EH (cell line): ENCODE measurements at regions not wholly inside any gene's neighbourhood (a gene's known extent, or its start where the extent isn't known, plus 50 kb on each side); places are given as distances from the start of the nearest gene placed in this dataset.
"Not testable (repeated sequence)": the region's sequence is repeated elsewhere in the genome, so short reads cannot be mapped to it uniquely, and the experiment has no call there.

Experiments used
- DNase-seq: peaks from one replicate; pipeline ENCODE4 v3.0.0-alpha.2; 2015; ENCODE audit warnings: low read depth

DNA sequence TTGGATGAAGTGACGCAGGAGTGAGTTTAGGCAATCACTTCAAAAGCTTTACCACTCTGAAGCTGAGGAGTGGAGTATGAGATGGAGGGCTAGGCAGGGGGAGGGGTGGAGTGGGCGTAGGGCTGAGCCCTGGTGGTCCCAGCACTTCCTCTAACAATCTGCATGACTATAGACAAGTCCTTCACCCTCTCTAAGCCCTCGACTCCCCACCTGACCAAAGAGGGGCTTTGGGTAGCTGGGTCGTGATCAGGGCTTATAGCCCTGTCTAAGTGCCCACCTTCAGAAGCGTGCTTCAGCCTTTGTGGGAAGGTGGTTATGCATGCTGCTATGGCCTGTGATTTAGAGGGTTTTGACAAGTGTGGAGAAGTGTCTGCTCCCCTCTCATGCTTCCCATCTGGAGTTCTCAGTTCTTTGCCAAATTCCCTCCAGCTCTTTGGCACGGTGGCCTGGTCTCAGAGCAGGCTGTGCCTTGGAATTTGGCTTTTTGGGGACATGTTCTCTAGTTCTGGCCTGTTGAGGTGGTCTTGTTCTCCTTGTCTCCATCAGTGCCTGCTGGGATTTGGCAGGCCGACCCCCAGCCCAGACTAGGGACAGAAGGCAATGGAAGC lies 53.0 kb downstream of the ACTBL2 start:
- no peak for DNase-seq

DNA sequence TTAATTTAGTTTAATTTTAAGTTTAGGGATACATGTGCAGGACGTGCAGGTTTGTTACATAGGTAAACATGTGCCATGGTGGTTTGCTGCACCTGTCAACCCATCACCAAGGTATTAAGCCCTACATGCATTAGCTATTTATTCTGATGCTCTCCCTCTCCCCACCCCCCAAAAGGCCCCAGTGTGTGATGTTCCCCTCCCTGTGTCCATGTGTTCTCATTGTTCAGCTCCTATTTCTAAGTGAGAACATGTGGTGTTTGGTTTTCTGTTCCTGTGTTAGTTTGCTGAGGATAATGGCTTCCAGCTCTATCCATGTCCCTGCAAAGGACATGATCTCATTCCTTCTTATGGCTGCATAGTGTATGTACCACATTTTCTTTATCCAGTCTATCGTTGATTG lies 53.6 kb downstream of the ACTBL2 start:
- DNase-seq: not testable (repeated sequence)

DNA sequence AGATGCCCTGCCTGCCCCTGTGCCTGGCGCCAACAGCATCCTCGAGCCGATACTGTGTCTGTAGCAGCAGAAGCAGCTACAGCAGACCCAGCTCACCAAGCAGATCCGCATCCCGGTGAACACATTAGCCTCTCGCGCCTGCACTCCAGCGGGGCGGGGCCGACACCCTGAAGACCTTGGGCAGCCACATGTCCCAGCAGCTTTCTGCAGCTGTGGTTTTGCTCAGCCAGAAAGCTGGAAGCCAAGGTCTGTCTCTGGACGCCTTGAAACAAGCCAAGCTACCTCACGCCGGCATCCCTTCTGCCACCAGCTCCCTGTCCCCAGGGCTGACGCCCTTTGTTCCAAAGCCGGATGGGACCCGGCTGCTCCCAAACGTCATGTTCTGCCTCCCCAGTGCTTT lies 59.6 kb downstream of the ACTBL2 start:
- no peak for DNase-seq

DNA sequence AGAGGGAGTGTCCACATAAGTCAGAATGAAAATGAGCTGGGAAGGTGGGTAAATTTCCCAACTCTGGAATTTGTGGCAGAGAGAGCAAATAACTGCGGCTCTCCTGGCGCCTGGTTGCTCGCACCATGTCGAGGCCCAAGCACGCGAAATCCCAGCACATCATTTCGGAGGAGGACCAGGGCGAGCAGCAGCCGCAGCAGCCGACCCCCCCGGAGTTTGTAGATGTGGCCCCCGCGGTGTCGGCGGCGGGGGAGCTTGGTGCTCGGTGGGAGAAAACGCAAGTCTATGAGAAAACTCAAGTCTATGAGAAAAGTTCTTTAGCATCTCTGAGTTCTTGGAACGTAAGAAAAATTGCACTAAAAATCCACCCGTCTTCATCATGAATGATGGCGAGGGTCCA lies 60.3 kb downstream of the ACTBL2 start:
- no peak for DNase-seq

DNA sequence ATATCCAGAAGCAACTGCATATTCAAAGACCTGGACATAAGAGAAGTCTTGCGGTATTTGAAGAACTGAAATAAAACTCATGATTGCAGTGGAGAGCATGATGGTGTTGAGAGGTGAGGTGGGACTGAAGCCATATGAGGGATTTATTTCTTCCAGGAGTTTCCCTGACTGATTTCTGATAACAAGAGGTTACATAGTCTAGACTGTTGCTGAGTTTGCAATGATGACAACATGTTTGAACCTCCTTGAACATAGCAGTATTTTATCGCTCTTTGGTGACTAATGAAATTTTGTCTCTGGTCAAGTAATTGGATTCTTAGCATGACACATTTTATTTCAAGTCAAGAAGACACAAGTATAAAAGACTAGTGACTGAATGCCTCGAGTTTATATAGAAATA lies 61.8 kb downstream of the ACTBL2 start:
- DNase-seq: no peak

DNA sequence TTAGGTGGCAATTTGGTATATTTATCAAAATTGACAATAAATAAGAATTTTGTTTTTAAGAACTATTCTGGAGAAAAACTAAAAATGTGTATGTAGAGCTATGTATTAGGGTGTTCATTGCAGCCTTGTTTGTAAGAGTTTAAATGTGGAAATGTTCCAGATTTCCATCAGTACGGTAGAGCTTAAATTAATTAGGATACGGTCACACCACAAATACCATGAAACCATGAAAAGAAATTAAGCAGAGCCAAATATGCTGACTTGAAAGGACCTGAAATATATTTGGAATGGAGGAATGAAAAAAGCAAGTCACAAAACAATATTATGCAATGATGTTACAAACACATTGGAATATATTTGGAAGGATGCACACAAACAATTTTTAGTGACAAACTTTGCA lies 64.6 kb downstream of the ACTBL2 start:
- no peak for DNase-seq

DNA sequence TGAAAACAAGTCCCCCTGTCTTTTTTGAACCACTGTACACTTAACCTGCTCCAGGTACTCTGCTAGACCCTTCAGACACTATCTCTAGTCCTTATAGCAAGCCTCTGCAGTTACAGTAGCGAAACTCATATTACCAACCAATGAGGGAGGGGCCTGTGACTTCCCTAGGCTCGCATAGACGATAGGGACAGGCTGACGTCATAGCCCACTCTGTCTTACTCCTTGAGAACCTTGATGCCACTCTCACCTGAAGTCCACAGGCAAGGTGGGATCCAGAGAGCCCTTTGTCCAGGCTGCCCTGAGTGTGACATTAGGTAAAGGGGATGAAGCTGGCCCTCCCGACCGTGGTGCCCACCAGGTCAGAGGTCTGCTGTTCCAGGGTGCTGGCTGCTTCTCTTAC lies 65.3 kb downstream of the ACTBL2 start:
- DNase-seq: no peak

DNA sequence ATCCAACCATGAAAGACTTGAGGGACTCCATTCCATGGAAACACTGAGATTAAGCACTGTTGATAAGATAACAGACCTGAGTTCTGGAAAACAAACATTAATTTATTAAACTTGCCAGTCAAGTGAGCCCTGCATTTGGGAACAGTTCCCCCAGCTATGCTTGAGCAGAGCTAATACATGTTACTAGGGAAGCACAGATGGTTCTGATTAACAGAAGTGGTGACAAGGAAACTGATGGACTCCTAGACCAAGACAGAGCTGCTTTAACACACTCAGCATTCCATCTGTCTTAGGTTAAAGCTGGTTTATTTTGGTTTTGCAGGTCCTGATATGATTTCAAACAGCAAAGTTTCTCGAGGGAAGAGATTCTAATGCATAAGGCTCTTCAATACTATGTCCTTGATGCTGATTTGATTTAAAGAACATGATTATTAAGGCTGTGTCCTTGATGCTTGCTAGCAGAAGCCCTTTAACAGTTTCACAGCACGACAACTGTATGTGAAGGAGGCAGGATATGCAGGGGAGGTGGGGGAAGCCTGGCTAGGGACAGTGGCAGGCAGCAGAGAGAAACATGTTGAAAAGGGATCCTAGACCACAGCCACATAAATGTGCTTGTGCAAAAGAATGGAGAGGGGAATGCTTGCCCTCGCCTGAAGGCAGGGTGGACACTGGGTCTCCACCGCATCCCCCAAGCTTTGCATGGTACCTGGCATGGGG lies 66.2 kb downstream of the ACTBL2 start:
- DNase-seq: peak; percentile 75

DNA sequence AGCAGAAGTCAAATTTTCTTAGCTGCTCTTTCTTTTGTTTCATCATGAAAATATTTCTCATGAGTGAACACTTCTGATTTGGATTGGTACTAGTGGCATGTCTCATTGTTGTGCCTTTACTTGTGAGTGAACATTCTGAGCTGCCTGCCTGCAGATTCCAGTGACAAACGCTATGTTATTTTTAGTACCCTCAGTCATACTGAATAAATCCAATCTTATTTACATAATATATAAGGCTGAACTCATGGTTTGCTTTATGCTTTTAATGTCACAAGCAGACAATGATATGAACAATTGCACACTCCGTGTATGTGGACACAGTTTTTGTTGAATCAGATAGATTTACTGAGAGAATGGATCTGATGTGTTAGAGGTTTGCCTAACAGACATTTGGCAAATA lies 67.8 kb downstream of the ACTBL2 start:
- DNase-seq: no peak

DNA sequence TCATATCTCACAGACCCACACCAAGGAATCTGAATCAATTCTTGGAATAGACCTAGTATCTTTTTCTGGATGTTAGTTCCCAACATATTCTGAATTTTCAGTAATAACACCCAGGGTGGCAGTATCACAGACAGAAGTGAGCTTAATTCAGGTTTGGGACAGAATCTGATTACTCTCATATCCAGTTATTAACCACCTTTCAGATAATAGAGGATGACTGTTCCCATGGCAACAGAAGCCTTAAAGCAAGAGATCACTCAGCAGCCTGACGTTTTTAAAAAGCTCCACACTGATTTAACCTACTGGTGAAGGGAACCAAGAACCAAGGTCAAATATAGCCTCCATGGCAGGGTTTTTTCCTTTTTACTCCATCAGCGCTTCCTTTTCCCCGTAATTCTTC lies 68.4 kb downstream of the ACTBL2 start:
- no peak for DNase-seq

DNA sequence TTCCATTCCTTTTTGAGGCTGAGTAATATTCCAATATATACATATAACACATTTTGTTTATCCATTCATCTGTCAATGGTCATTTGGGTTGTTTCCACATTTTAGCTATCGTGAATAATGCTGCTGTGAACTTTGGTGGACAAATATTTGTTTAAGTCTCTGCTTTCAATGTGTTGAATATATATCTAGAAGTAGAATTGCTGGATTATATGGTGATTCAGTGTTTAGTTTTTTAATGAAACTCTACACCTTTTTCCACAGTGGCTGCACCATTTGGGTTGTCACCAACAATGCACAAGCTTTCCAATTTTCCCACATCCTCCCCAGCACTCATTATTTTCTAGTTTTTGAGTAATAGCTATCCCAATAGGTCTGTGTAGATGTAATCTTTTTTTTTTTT lies 69.5 kb downstream of the ACTBL2 start:
- DNase-seq: no peak

DNA sequence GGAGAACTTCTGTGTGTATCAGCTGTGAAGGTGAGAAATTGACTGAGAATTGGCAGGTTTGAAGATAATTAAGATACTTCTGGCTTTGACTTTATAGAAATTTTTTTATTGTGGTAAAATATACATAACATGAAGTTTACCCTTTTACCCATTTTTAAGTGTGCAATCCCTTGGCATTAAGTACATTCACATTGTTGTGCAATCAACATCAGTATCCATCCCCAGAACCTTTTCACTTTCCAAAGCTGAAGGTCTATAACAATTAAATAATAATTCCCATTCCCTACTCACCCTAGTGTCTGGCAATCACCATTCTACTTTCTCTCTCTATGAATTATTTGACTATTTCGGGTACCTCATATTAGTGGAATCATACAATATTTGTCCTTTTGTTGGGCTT lies 69.9 kb downstream of the ACTBL2 start:
- DNase-seq: no peak

DNA sequence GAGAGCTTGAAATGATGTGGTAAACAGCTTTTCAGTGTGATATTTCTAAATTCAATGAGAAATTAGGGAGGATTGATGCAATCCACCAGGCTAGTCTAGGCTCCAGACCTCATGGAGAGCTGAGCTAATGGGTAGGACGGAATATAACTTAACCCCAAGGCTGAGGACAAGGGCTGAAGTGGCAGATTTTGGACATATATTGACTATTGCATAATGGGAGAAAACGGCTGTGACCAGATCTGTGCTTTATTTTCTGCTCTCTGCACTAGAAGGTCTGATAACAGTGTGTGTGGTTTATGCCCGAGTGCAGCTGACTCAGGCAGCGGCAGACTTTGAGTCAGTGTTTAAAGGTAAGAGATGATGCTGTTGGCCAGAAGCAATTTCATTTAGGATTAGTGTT lies 70.6 kb downstream of the ACTBL2 start:
- DNase-seq: no peak

DNA sequence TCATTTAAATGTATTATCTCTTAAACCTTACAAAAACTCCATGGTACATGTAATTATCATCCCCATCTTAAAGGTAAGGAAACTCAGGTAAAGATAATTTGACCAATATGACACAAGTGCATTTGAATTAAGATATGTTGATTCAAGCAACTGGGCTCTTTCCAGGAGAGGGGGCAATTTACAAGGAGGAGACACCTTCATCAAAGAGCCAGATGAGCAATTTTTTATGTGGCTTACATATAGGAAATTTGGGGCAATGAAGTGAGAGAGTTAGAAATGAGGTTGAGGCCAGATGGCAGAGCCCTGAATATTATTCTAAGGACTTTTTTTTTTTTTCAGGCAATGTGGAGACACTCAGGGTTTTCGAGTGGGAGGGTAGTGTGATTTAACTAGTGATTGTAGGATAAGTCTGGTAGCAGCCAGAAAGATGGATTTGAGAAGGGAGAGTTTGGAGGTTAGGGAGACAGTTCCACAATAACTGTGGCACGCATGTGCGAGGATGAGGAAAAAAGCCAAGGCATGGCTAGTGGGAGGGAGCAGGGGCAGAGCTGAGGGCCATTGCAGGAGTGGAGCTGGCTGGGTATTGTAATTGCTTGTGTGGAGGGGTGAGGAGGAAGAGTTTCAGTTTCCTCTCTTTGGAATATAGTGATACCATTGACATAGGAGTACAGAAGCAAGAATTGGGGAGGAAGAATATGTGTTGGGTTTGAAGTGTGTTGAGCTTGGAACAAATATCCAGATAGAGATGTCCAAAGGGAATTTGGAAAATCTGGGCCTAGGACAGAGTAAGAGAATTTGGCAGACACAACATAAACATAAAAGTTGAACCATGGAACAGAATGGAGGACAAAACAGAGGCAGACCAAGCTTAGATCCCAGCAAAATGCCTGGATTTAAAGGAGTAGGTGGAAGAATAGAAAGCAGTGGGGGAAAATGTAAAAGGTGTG lies 72.0 kb downstream of the ACTBL2 start:
- DNase-seq: no peak

DNA sequence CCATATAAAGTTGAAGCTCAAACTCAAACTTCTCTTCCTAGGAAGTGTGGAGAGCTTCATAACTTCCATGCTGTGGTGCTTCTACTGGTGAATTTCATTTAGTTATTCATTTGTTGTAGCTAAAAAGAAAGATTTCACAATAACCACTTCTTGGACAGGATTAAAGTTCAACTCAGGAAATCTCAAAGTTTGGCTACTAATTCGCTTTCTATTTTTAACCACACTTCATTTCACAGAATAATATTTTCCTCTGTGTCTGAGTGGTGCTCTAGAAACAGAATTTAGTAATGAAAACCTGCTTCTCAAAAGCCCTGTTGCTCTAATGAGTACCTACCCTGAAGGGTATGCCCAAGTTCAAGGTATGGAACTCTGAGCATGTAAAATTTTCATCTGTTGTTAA lies 73.9 kb downstream of the ACTBL2 start:
- peak; percentile 43 for DNase-seq

DNA sequence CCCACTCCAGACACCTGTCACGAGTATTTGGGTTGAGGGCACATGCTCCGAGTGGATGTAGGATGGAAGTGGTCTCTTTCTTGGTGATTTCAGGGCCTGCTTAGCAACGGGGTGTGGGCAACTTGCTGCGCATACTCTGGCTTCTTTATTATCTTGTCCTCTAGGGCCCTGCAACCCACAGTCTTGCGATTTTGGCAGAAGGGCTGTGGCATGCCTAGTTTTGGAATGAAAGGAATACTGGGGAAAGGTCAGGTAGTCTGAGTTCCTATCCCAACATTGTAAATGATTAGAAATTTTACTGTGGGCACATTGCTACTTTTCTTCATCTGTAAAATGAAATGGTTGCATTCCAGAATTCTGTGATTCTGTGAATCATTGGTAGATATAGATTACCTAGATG lies 74.3 kb downstream of the ACTBL2 start:
- no peak for DNase-seq

DNA sequence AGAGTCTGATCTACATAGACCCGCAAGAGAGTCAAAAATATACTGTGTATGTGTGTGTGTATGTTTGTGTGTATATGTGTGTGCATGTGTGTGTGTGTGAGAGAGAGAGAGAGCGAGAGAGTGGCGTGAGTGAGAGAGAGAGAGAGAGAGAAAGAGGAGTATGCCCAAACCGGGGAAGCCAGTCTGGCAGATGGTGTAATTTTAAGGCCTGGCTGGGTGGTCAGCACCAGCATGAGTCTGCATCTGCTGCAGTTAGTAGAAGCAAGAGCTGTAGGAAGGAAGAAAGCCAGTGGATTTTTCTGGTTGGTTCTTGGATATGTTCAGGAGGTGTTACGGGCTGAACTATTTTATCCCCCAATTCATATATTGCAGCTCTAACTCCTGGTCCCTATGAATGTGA lies 75.2 kb downstream of the ACTBL2 start:
- DNase-seq: no peak

DNA sequence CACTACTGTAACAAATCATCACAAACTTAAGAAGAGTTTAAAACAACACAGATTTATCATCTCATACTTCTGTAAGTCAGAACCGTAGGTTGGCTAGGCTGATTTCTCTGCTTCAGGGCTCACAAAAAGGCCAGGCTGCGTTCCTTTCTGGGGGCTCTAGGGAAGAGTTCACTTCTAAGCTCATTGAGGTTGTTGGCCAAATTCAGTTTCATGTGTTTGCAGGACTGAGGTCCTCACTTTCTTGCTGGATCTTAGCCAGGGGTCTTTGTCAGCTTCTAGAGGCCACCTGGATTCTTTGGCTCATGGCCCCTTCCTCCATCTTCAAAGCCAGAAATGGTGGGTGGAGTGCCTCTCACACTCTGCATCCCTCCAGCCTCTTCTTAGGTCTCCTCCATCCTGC lies 76.0 kb downstream of the ACTBL2 start:
- no peak for DNase-seq

DNA sequence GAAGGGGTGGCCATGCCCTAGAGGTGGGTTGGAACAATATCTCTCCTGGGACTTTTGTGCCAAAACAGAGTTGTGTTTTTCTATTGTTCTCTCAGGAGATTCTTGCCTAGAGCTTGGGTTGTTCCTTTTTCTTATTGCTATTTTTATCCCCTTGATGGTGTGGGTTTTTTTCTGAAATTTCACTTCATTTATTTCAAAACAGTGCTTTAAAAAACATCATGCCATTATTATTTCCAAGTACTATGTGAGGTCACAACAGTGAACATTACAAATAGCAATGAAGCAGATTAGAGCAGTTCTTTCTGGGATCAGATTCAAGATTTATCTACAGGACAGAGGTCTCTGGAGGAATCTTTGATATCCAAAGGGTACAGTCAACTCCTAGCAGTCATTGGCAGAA lies 76.6 kb downstream of the ACTBL2 start:
- no peak for DNase-seq

DNA sequence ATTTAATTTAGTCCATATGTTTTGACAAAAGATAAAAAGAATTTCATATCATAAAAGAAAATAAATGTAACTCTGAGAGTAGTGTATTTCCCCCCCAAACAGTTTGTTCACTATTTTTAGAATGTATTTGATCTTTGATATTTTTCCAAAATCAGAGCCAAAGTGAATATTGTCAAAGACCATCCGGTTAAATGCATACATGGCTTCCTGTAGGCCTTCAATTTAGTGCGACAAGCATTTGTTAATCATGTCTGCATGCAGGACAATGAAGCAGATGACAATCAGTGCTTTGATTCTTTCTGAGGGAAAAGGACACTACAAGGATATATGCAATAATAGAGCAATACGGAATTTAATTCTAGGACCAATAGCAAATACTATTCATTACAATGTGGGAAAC lies 79.8 kb downstream of the ACTBL2 start:
- no peak for DNase-seq

DNA sequence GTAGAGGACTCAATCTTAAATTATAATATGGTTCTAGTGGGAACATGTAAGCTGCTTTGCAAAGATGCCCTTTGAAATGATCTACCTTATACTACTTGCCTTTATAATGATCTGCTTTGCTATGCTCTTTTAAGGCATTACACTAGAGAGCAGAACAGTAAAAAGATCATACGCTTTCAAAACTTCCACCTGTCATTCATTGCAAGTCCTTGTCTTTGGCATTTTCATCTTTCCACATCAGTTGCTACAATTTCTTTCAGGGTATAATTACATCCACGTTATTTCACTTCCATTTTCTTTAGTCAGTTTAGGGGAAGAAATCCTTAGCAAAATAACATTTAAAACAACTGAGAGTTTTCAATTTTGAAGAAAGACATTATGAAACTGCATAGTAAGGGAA lies 80.3 kb downstream of the ACTBL2 start:
- DNase-seq: no peak

DNA sequence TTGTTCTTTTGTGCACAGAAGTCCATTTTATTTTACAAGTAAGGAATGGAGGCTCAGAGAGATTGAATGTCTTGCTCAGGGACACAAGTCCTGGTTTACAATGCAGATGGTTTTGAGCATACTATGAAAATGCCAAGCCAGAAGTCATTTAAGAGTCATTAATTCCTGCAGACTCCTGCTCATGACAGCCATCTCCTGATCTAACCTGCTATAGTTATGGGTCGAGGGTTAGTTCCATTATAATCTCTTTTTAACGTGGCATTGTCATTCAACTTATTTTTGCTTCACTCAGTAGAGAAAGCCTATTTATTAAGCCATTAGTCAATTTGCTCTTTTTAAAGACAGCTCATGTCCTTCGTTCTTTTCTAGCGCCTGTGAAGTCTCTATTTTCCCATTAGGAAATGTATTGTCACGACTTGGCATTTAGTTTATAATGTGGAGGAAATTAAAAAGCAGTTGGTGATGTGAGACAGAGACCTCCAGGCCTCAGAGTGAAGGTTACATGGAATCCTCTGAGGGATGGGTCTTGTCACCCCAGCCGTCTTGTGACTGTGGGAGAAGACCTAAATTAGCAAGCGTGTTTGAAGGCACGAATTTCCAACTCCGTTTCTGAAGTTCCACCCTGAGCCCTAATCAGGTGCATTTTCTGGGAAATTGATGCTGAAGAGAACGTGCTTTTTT lies 84.1 kb downstream of the ACTBL2 start:
- DNase-seq: no peak

DNA sequence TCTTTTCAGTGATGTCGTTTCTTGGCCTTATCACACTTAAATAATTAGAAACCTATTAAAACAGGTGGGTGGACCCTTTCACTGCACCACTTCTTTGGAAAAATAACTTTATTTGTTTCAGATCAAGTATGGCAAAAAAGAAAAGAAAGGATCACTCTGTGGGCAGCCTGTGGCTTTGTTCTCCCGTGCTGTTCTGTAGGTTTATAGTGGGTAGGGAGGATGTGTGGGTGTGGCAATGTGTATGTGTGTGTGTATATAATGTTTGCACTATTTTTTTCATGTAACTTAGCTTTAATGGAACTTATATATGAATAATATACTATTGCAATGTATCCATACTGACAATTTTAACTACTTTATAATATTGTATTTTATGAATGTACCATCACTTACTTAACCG lies 85.9 kb downstream of the ACTBL2 start:
- no peak for DNase-seq
